ENCODE measurements at regions not wholly inside any gene's neighbourhood (a gene's known extent, or its start where the extent isn't known, plus 50 kb on each side); places are given as distances from the start of the nearest gene placed in this dataset.
A peak's percentile ranks its signal among the peaks of the same experiment; 100 is the strongest.

- no peak for DNase-seq (ENCODE audit: low read depth)
These were observed 205.5 kb downstream of the EMX2 start for GRCh38 chr10:117748058-117748457.

- DNase-seq (ENCODE audit: low read depth): no peak
These were observed 208.1 kb downstream of the EMX2 start for GRCh38 chr10:117750616-117751015.

DNA sequence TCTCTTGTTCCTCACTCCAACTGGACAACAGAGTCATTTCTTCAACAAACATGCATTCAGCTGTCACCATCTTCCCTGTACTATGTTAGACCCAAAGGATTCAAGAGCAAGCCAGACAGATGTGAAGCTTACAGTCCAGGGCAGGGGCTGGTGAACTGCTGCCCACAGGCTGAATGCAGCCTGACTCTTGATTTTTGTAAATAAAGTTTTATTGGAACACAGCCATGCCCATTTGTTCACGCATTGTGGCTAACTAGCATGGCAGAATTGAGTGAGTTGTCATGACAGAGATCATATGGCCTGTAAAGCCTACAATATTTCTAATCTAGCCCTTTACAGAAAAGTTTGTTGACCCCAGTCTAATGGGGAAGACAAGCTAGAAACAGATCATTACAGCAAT, 208.7 kb downstream of the EMX2 start:
- DNase-seq (ENCODE audit: low read depth): no peak

DNA sequence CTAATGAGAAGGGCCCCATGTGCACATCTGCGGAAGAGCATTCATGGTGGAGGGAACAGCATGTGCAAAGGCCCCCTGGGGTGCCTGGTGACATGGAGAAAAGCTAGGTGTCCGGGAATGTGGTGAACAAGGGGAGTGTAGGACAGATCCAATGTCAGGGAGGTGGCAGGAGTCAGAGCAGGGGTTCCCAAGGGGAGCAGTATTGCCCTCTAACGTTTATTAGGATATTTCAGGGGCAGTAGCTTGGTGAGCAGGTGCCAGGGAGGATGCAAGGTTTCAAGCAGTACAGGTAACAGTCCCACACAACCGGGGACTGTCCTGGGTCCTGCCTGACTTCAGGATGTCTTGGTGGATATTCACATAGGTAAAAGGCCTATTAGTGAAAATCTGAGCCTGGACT, 209.6 kb downstream of the EMX2 start:
- DNase-seq (ENCODE audit: low read depth): no peak

DNA sequence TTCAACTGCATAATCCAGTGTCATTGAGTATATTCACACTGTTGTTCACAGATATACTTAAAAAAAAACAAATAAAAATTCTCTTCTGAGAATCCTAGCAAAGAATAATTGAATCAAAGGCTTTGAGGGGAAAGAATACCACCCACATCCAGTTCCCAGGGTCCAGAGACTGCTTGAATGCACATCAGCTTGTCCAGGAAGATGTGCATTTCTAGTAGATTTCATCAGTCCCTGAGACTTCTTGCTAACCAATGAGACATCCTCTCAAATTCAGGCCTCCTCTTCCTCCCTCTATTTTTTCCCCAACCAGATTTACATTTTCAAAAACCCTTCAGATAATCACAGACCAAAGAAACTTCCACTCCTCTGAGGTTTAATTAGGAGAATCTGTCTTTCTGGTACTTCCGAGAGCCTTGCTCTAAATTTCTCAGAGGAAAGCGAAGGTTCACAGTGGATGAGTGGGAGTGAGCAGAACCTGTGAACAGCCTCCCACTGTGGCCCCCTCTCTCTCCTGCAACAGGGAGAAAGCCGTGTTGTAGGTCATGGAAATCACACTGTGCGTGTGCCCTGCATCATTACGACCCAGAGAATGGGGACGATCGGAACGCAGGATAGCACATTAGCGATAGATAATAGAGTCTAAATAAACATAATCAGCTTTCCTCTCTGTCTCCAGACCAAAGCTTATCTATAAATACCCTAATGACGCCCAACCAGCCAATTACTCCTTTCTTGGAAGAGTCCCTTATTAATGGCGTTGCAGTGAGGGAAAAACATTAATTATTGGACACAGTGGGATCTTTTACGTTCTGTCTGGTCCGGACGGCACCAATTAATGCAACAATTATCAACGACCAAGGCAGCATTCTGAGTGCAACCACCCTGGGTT, 212.5 kb downstream of the EMX2 start:
- DNase-seq (ENCODE audit: low read depth): no peak

DNA sequence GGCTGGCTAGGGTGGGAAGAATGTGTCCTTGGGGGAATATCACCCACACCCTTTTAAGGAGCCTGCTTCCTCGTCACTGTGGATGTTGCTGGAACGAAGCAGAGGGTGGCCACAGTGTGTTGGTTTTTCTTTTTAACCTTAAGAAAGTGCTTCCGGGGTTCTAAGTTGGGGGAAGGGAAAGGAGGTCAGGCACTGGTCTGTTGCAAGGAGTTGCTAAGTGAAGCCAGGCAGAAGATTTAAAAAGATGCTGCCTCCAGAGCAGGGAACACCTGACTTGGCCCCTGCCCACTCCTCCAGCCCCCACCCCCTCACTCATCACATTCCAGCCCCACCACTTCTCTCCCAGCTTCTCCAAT, 213.1 kb downstream of the EMX2 start:
- no peak for DNase-seq (ENCODE audit: low read depth)

- DNase-seq (ENCODE audit: low read depth): peak; percentile 51
These were observed 214.7 kb downstream of the EMX2 start for GRCh38 chr10:117757086-117757720.

- no peak for DNase-seq (ENCODE audit: low read depth)
These were observed 216.7 kb downstream of the EMX2 start for GRCh38 chr10:117759266-117759665.

- no peak for DNase-seq (ENCODE audit: low read depth)
These were observed 219.1 kb downstream of the EMX2 start for GRCh38 chr10:117761695-117762094.

GRCh38 chr10:117762126-117762818, 219.7 kb downstream of the EMX2 start:
- DNase-seq (ENCODE audit: low read depth): no peak

DNA sequence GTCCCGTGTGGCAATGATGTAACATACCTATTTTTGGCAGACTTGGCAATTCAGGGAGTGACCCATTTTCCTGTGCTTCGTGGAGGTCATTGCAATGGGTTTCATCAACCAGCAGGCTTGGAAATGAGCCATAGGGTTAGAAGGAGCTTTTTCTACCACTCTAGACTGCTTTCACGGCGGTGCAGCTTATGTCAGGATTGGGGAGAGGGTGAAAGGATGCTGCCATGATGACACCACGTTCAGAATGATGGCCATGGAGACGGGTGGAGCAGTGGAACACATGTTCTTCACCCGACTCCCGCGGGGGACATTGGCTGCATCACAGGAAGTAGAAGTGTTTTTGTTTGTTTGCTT, 220.2 kb downstream of the EMX2 start:
- peak; percentile 75 for DNase-seq (ENCODE audit: low read depth)

DNA sequence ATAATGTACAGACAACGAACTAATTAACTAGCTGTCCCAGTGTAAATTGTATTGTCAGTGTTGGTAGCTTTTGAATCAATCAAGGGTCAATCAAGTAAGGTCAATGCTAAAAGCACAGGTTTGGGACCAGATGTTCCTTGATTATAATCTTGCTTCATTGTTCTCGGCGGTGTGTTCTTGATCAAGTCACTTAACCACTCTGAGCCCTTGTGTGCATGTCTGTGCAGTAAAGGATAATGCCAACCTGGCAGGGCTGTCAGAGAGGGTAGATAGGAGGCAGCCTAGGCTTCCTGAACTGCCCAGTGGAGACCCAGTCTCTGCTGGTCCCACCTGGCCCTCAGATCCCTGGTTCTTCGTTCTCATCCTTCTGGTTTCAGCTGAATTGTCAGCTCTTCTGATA, 221.0 kb downstream of the EMX2 start:
- DNase-seq (ENCODE audit: low read depth): no peak

- no peak for DNase-seq (ENCODE audit: low read depth)
These were observed 225.9 kb downstream of the EMX2 start for GRCh38 chr10:117768333-117769042.

DNA sequence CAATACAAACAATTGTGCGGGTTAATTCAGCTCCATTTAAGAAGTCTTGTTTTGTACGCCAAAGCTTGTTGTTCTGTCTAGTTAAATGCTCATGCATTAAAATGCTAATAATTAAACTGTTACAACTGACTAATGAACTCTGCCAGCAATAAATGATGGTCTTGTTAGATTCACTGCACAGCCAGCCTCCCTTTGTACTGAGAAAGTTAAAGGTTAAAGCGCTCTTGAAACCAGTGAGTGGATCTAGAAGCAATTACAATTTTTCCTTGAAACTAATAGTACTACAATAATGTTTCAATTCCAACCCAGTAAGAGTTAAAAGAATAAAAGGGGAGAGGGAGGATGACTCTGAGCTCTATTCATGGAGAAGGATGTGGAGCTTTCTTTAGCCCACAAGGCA, 233.0 kb downstream of the EMX2 start:
- DNase-seq (ENCODE audit: low read depth): peak; percentile 94

- DNase-seq (ENCODE audit: low read depth): peak; percentile 91
These were observed 234.7 kb downstream of the EMX2 start for GRCh38 chr10:117777222-117777621.

DNA sequence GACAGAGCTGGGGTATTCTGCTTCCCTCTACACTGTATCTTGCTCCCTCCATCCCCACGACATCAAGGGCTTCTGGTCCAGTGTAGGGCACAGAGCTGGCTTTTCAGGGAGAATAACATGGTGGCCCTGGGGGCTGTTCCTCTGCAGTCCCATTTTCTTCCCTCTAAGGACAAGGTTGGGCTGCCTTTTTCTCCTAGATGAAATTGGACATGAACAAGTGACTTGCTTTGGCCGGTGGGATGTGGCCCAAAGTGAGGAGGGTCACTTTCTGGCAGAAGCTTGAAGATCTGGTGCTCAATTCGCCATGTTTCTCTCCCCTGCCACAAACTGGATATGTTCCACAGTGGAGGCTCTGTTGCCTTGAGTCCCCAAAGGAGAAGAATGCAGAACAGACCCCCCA, 235.7 kb downstream of the EMX2 start:
- DNase-seq (ENCODE audit: low read depth): no peak

DNA sequence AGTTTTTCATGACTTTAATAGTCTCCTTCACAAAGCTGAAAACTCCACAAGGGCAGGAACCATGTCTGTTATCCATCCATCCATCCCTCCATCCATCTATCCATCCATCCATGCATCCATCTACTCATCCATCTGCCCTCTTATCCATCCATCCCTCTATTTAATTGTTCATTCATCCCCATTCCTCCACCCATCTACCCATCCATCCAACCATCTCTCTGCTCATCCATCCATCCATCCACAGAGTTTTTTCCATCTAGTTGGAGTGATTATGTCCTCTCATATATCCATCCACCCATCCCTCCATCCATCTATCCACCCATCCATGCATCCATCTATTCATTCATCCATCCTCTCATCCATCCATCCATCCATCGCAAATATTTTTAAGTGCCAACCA, 237.9 kb downstream of the EMX2 start:
- DNase-seq (ENCODE audit: low read depth): no peak

- peak; percentile 90 for DNase-seq (ENCODE audit: low read depth)
These were observed 238.8 kb downstream of the EMX2 start for GRCh38 chr10:117781216-117781831.

DNA sequence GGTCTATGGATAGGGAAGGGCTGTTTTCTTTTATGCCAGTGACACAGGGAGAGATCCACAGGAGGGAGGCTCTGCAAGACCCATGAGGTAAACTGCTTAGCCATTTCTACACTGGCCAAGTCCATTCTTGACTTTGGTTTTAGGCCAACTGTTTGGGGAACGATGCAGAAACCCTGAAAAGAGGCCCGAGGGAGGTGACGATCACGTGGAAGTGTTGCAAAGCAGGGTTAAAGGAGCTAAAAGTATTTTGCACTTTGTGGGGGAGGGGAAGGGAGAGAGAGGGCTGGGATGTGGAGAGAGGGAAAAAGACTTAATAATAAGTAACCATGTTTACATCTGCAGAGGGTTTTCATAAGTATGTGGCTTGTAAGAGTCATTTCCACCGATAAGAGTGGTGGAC, 239.7 kb downstream of the EMX2 start:
- DNase-seq (ENCODE audit: low read depth): peak; percentile 96

DNA sequence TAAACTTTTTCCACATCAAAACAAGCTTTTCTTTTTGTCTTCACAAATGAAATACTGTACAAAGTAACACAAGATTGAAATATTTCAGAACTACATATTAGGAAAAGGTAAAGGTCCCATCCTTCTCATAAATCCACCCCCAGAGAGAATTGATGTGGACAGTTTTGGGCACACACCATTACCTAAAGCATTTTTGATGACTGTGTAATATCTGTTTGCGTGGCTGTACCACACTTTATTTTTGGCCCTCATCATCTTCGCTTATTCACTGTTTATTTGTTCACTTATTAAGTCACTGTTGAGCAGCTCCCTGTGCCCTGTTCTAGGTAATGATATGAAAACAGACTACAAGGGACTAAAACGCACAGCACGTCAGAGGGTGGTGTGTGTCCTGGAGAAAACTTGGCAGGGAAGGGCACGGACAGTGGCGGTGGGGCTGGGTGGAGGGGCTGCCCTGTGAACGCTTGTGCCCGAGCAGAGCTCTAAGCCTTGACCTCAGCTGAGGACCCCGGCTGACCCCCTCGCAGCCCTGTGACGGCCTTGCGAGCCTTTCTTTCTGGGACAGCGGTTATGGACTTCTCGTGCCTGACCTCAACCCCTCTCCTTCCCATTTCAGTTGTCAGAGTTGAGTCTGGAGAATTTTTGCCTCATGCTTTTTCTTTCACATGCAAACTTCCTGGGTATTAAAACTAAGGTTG, 241.3 kb downstream of the EMX2 start:
- DNase-seq (ENCODE audit: low read depth): peak; percentile 75

- no peak for DNase-seq (ENCODE audit: low read depth)
These were observed 242.2 kb downstream of the EMX2 start for GRCh38 chr10:117784776-117785175.
